ENCODE measurements at regions not wholly inside any gene's neighbourhood (a gene's known extent, or its start where the extent isn't known, plus 50 kb on each side); places are given as distances from the start of the nearest gene placed in this dataset.
"Not testable (repeated sequence)": the region's sequence is repeated elsewhere in the genome, so short reads cannot be mapped to it uniquely, and the experiment has no call there.

- H3K4me1 ChIP-seq, result no peaks in the 10 kb centered on the region
- FAIRE-seq (no peak), ATAC-seq (no peak), DNase-seq (ENCODE audit: low read depth in 1 of 2, low spot score in 1 of 2) (no peak)
- H3K4me3 ChIP-seq, result no peak overlapping the region
- no peak overlapping the region for H3K4me2 ChIP-seq
- 46% methylated on average over 3 of the region's 3 CpGs for WGBS (ENCODE audit: missing lambda C conversion rate)
- CTCF ChIA-PET, result no interaction called here
- H3K9me3 ChIP-seq, result no peaks in the 10 kb centered on the region; the same call in 2 of the 3 replicates
- POLR2A ChIA-PET, result no interaction called here
- no peak for TF ChIP-seq RFX5 (IDR thresholded peaks at IDR 0.05)
- no peak for TF ChIP-seq FOXS1 (CRISPR knock-in tag; IDR thresholded peaks at IDR 0.05)
- no peak for TF ChIP-seq RAD21 (conservative IDR thresholded peaks at IDR 0.05 in 1 of 2, IDR thresholded peaks at IDR 0.05 in 1 of 2)
- TF ChIP-seq FOSB (CRISPR knock-in tag; IDR thresholded peaks at IDR 0.05), result no peak
- TF ChIP-seq NFE2L2 (conservative IDR thresholded peaks at IDR 0.05; ENCODE audit: low read length), result no peak
- no peak for TF ChIP-seq EP300 (IDR thresholded peaks at IDR 0.05)
- TF ChIP-seq HES2 (IDR thresholded peaks at IDR 0.05), result no peak
- TF ChIP-seq SREBF2 (IDR thresholded peaks at IDR 0.05), result no peak
- no peak for TF ChIP-seq CHD2 (IDR thresholded peaks at IDR 0.05; ENCODE audit: low read length, partially characterized antibody)
- TF ChIP-seq CTCF (IDR thresholded peaks at IDR 0.05), result no peak
- TF ChIP-seq TFCP2L1 (CRISPR knock-in tag; IDR thresholded peaks at IDR 0.05), result no peak
- TF ChIP-seq ZNF302 (CRISPR knock-in tag; IDR thresholded peaks at IDR 0.05), result no peak
- TF ChIP-seq CBX8 (IDR thresholded peaks at IDR 0.05), result no peak
- TF ChIP-seq ESRRA (IDR thresholded peaks at IDR 0.05; ENCODE audit: borderline replicate concordance, low read length), result no peak
- H3K27ac ChIP-seq, result no peak overlapping the region
Observed at GRCh38 chr7:41559426-41559825, 143.5 kb downstream of the INHBA start.

GRCh38 chr7:41554481-41554880 lies 148.4 kb downstream of the INHBA start:
- FAIRE-seq, result no peak
- Histone ChIP-seq H3K27ac (no peak overlapping the region), H3K4me1 (no peaks in the 10 kb centered on the region), H3K9me3 (no peaks in the 10 kb centered on the region; the same call in 2 of the 3 replicates), H3K4me3 (no peak overlapping the region), H3K4me2 (no peak overlapping the region)
- no peak for ATAC-seq
- POLR2A ChIA-PET, result no interaction called here
- DNase-seq (ENCODE audit: low read depth in 1 of 2, low spot score in 1 of 2), result no peak
- TF ChIP-seq PBX3 (IDR thresholded peaks at IDR 0.05) (no peak), BCL3 (IDR thresholded peaks at IDR 0.05) (no peak), CBX2 (IDR thresholded peaks at IDR 0.05; ENCODE audit: borderline replicate concordance, low read depth) (no peak), RAD21 (conservative IDR thresholded peaks at IDR 0.05 in 1 of 2, IDR thresholded peaks at IDR 0.05 in 1 of 2) (no peak), JUN (IDR thresholded peaks at IDR 0.05) (no peak), EHF (CRISPR knock-in tag; IDR thresholded peaks at IDR 0.05) (no peak), PHF8 (IDR thresholded peaks at IDR 0.05; ENCODE audit: borderline replicate concordance, low read depth) (no peak), MAX (IDR thresholded peaks at IDR 0.05) (no peak)
- CTCF ChIA-PET, result interaction anchor here (0.7 kb wide), 1 partner anchor 142 kb away, joined by 3 read pairs; no protein-coding TSS in a partner anchor

GRCh38 chr7:41550046-41550445 lies 152.8 kb downstream of the INHBA start:
- DNase-seq (ENCODE audit: low read depth in 1 of 2, low spot score in 1 of 2); CTCF ChIA-PET; H3K4me2 ChIP-seq; H3K4me3 ChIP-seq; H3K27ac ChIP-seq; POLR2A ChIA-PET; H3K9me3 ChIP-seq; FAIRE-seq; ATAC-seq; H3K4me1 ChIP-seq: not testable (repeated sequence)

All from A549 (cell line).